ENCODE measurements at regions not wholly inside any gene's neighbourhood (a gene's known extent, or its start where the extent isn't known, plus 50 kb on each side); places are given as distances from the start of the nearest gene placed in this dataset.
"Not testable (repeated sequence)": the region's sequence is repeated elsewhere in the genome, so short reads cannot be mapped to it uniquely, and the experiment has no call there.

GRCh38 chr10:46095943-46096342 is 49.9 kb upstream of the MSMB start:
- H3K9me3 ChIP-seq; H3K4me3 ChIP-seq; H3K27me3 ChIP-seq; H3K4me1 ChIP-seq; H3K27ac ChIP-seq; DNase-seq (ENCODE audit: low spot score in 2 of 2); H3K36me3 ChIP-seq: not testable (repeated sequence)
- WGBS, 2 donors = 92 to 97% methylated on average over 4 to 5 of the region's 5 CpGs

GRCh38 chr10:46096446-46096845 is 50.4 kb upstream of the MSMB start:
- TF ChIP-seq POLR2A (IDR thresholded peaks at IDR 0.05) = no peak
- TF ChIP-seq EP300 (IDR thresholded peaks at IDR 0.05) = no peak
- 67 to 90% methylated on average over 2 to 4 of the region's 4 CpGs for WGBS, 2 donors
- no peaks in the 10 kb centered on the region for H3K4me1 ChIP-seq
- H3K36me3 ChIP-seq = no peaks in the 10 kb centered on the region
- H3K4me3 ChIP-seq = no peak overlapping the region
- no peak overlapping the region for H3K27ac ChIP-seq
- no peaks in the 10 kb centered on the region for H3K27me3 ChIP-seq
- H3K9me3 ChIP-seq = peaks cover 0 to 4% (median 0%) of the 10 kb centered on the region in 4 donors
- DNase-seq (ENCODE audit: low spot score in 2 of 2) = no peak

- WGBS, 2 donors = 67 to 70% methylated on average over 6 to 8 of the region's 8 CpGs
- TF ChIP-seq EP300 (IDR thresholded peaks at IDR 0.05) (no peak), CTCF (IDR thresholded peaks at IDR 0.05) (no peak), POLR2A (IDR thresholded peaks at IDR 0.05) (no peak)
- no peak for DNase-seq (ENCODE audit: low spot score in 2 of 2)
- Histone ChIP-seq H3K4me3 (no peak overlapping the region), H3K36me3 (no peaks in the 10 kb centered on the region), H3K27ac (no peak overlapping the region), H3K9me3 (peaks cover 0 to 4% (median 0%) of the 10 kb centered on the region in 4 donors), H3K27me3 (no peaks in the 10 kb centered on the region), H3K4me1 (no peaks in the 10 kb centered on the region)
These were observed 51.0 kb upstream of the MSMB start for GRCh38 chr10:46096909-46097575.

GRCh38 chr10:46097576-46098317 is 51.7 kb upstream of the MSMB start:
- 90 to 92% methylated on average over 9 to 14 of the region's 14 CpGs for WGBS, 2 donors
- Histone ChIP-seq H3K9me3 (peaks cover 0 to 4% (median 0%) of the 10 kb centered on the region in 4 donors), H3K4me1 (no peaks in the 10 kb centered on the region), H3K27me3 (no peaks in the 10 kb centered on the region), H3K4me3 (no peak overlapping the region), H3K36me3 (no peaks in the 10 kb centered on the region), H3K27ac (no peak overlapping the region)
- DNase-seq (ENCODE audit: low spot score in 2 of 2) = no peak
- no peak for TF ChIP-seq EP300 (IDR thresholded peaks at IDR 0.05)
- no peak for TF ChIP-seq POLR2A (IDR thresholded peaks at IDR 0.05)

DNA sequence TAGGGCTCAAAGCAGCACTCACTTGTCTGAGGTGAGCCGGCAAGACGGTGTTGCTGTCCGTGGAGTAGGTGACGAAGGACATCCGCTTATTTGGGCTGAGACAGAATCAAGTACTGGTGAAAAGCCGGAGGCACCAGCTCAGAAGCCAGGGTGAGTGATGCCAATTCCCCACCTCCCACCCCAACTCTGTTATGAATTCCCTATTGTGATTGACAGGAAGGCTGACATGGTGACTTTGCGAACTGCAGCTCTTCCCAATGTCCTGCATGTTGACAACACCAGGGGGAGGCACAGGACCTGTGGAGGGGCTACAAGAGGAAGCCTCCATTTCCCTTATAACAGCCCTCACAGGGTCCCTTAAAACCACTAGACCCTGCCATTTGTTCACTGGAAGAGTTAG is 52.3 kb upstream of the MSMB start:
- TF ChIP-seq CTCF (IDR thresholded peaks at IDR 0.05) (no peak), EP300 (IDR thresholded peaks at IDR 0.05) (no peak), POLR2A (IDR thresholded peaks at IDR 0.05) (no peak)
- Histone ChIP-seq H3K9me3 (peaks cover 0 to 4% (median 0%) of the 10 kb centered on the region in 4 donors), H3K27ac (no peak overlapping the region), H3K4me1 (no peaks in the 10 kb centered on the region), H3K4me3 (no peak overlapping the region), H3K27me3 (no peaks in the 10 kb centered on the region), H3K36me3 (no peaks in the 10 kb centered on the region)
- DNase-seq (ENCODE audit: low spot score in 2 of 2) = no peak
- WGBS, 2 donors = 81 to 88% methylated on average over 7 of the region's 7 CpGs

DNA sequence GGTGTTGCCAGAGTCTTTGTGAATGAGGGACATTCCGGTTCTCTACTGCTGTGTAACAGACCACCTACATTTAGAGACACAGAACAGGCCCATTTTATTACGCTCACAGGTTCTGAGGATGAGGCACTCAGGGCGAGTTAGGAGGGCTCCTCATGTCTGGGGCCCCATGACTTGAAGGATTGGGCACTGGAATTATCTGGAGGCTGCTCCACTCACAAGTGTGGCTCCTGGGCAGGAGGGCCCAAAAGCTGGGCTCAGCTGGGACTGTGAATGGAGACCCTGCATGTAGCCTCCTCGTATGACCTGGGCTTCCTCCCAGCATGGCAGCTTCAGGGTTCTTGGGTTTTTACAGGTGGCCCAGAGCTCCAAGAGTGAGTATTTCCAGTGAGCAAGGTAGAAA is 52.9 kb upstream of the MSMB start:
- H3K27ac ChIP-seq; H3K4me3 ChIP-seq; H3K36me3 ChIP-seq; H3K27me3 ChIP-seq; H3K9me3 ChIP-seq; DNase-seq (ENCODE audit: low spot score in 2 of 2); H3K4me1 ChIP-seq: not testable (repeated sequence)
- 80 to 85% methylated on average over 4 of the region's 4 CpGs for WGBS, 2 donors

- 43 to 46% methylated on average over 4 of the region's 4 CpGs for WGBS, 2 donors
- H3K27me3 ChIP-seq = no peaks in the 10 kb centered on the region
- no peaks in the 10 kb centered on the region for H3K36me3 ChIP-seq
- peaks cover 0 to 16% (median 9%) of the 10 kb centered on the region in 4 donors for H3K4me1 ChIP-seq
- TF ChIP-seq EP300 (IDR thresholded peaks at IDR 0.05) = no peak
- TF ChIP-seq CTCF (IDR thresholded peaks at IDR 0.05) = no peak
- TF ChIP-seq POLR2A (IDR thresholded peaks at IDR 0.05) = no peak
- no peak overlapping the region for H3K27ac ChIP-seq
- no peak overlapping the region for H3K4me3 ChIP-seq
- peaks cover 0 to under 1% (median 0%) of the 10 kb centered on the region in 4 donors for H3K9me3 ChIP-seq
- DNase-seq (ENCODE audit: low spot score in 2 of 2) = no peak
These were observed 58.1 kb upstream of the MSMB start for GRCh38 chr10:46104071-46104585.

- not testable (repeated sequence) for H3K4me3 ChIP-seq; H3K36me3 ChIP-seq; DNase-seq (ENCODE audit: low spot score in 2 of 2); H3K27me3 ChIP-seq; H3K9me3 ChIP-seq; H3K27ac ChIP-seq
- H3K4me1 ChIP-seq = peaks cover 0 to 16% (median 9%) of the 10 kb centered on the region in 4 donors
- 58 to 67% methylated on average over 6 to 9 of the region's 9 CpGs for WGBS, 2 donors
These were observed 59.3 kb upstream of the MSMB start for GRCh38 chr10:46105416-46105815.

- not testable (repeated sequence) for DNase-seq (ENCODE audit: low spot score in 2 of 2); H3K9me3 ChIP-seq; H3K36me3 ChIP-seq; H3K27me3 ChIP-seq
- Histone ChIP-seq H3K27ac (peak overlapping the region in 1 of 4 donors; percentile 11), H3K4me1 (peaks cover 0 to 16% (median 9%) of the 10 kb centered on the region in 4 donors), H3K4me3 (peak overlapping the region; percentile 27 to 76 (median 60))
- WGBS, 2 donors = 6 to 7% methylated on average over 10 to 15 of the region's 32 CpGs
These were observed 59.9 kb upstream of the MSMB start for GRCh38 chr10:46105856-46106409.

Measured in tibial nerve (tissue), 4 donors.